Activated CD4-positive, alpha-beta T cell treated with anti-CD3 and anti-CD28 coated beads, Interleukin-2, amount 50 U/mL, for 4 hours (primary cell): ENCODE measurements at regions not wholly inside any gene's neighbourhood (a gene's known extent, or its start where the extent isn't known, plus 50 kb on each side); places are given as distances from the start of the nearest gene placed in this dataset.
"Not testable (repeated sequence)": the region's sequence is repeated elsewhere in the genome, so short reads cannot be mapped to it uniquely, and the experiment has no call there.

Experiments
- DNase-seq, 2 experiments: peaks; one replicate each; pipeline ENCODE4 v3.0.0-alpha.2; 2020

DNA sequence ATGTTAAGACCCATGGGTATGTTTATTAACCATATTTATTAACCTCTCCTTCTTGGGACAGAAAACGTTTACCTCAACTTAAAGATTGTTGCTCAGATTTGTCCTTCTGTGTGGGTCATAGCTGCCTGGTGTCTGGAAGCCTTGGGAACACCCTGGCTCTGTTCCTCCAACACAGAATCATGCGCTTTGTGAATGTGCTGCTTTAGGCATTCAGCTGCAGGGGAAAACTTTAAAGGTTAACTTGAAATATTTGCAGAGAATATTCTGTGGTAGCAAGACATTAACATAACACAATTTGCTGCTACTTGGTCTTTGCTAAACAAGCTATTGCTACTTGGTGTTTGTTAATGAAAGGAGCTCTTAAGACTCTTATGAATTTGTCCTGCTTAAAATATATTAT lies 50.5 kb upstream of the THOC3 start:
- not testable (repeated sequence) for DNase-seq

DNA sequence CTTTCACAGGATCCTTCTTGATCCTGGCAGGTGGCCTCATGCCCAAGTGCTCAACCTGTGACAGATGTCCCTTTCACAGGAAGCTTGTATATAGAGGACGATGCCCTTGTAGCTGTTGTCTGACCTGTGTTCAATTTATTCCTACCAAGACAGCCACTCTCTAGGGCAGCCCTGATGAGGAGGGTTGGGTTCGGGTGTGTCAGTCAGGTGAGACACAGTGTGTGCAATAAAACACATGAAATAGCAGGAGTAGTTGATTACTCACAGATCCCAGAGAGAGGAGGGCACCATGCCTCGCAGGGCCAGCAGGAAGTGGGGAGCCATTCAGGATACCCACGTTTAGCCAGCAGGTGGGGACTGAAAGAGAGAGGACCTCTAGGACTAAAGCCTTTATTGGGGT lies 52.7 kb upstream of the THOC3 start:
- not testable (repeated sequence) for DNase-seq

DNA sequence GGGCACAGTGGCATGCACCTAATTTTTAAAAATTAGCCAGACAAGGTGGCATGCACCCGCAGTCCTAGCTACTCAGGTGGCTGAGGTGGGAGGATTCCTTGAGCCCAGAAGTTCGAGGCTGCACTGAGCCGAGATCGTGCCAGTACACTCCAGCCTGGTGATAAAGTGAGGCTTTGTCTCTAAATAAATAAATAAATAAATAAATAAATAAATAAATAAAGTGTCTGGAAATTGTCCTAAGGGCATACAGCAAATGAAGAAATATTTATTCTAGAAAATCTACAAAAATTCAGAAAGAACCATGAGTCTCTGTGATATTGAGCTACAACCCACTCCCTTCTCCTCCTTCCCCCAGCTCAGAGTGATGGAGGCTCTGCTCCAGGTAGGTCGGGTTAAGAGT lies 55.4 kb upstream of the THOC3 start:
- DNase-seq, result not testable (repeated sequence)

DNA sequence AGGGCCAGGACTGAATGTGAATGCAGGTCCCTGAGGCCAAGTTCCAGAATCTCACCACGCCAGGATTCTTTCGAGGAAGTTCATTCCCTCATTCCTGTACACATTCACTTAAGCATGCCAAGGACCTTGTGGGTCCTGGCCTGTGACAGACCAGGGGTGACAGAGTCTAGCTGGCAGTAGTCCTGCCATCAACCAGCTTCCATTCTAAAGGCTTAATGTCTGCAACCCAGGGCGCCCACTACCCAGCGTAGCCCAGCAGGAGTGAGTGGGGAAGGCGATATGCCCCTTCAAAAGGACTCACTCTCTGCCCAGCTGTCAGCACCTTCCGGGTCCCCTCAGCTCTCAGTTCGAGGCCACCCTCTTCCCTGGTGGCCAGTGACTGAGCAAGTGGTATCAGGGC lies 61.3 kb upstream of the THOC3 start:
- DNase-seq, result not testable (repeated sequence)

DNA sequence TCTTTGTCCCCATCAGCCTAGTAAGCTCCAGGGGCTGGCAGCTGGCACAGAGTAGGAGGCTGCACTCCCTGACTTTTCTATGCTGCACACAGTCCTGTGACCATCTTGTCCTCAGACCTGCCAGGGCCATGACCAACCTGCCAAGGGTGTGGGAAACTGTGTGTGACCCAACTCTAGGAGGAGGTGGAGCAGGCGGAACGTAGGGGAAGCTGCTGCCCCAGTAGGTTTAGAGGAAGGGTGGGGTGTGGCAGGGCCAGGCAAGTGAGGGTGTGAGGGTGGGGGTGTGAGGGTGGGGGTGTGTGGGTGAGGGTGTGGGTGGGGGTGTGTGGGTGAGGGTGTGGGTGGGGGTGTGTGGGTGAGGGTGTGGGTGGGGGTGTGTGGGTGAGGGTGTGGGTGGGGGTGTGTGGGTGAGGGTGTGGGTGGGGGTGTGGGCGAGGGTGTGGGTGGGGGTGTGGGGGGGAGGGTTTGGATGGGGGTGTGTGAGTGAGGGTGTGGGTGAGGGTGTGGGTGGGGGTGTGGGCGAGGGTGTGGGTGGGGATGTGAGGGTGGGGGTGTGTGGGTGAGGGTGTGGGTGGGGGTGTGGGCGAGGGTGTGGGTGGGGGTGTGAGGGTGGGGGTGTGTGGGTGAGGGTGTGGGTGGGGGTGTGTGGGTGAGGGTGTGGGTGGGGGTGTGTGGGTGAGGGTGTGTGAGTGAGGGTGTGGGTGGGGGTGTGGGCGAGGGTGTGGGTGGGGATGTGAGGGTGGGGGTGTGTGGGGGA lies 62.4 kb upstream of the THOC3 start:
- not testable (repeated sequence) for DNase-seq

DNA sequence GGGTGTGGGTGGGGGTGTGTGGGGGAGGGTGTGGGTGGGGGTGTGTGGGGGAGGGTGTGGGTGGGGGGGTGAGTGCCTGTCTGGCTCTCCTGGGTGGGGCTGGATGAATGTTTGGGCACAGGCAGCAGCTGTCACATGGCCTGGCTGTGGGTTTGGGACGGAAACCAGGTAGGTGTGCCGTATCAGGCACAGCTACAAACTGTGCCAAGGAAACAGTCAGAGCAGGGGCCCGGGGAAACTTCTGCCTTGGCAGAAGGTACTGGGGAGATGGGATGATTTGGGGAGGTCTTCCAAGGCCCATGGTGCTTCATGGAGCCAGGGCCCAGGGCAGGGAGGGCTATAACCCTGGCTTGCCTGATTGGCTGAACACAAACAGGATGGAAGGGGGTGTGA lies 63.0 kb upstream of the THOC3 start:
- not testable (repeated sequence) for DNase-seq

DNA sequence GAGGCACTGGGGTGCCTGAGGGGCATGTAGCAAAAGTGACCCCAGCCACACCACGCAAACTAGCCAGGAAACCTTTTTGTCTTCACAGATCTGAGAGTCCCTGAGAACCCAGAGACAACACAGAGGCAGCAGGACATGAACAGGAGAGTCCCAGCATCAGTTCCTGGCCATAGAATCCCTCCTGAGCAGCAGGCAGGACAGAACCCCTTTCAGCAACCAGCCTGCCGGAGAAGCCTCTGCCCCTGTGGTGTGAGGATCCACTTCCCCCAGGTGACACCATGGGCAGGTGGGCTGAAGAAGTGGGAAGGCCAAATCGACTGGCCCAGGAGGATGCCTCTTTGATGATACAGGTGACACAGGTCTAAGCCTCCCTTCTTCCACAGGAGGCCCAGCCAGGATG lies 65.1 kb upstream of the THOC3 start:
- DNase-seq, result not testable (repeated sequence)

DNA sequence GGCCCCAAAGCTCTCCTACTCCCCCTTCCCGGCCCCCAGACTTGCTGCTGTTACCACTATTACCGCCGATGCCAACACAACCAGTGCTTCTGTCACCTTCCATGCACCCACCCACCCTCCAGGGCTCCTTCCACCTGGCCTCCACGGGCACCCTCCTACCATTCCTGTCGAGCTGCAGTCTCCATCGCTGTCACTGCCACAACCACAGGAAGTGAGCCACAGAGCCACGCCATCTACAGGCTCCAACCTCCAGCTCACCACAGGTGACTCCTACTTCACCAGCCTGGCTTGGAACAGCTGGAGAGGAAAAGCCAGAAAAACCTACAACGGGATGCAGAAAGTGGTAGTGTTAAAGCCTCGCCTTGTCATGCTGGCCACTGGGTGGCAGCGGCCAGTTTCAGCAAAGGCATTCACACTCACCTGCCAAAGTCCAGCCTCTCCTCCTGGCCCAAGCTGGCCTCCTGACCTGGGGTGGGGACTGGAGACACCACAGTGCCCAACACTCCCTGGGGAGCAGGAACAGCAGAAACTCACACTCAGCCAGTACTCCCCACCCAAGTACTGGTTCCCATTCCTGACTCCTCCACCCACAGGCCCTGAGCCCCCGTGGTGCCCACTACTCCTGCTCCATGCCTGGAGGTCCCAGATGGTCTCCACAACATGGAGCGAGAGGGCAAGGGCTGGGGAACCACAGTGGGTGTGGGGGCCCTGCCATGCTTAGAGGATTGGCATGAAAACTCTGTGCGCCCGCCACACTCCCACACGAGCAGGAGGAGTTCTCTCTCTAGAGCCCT lies 66.5 kb upstream of the THOC3 start:
- not testable (repeated sequence) for DNase-seq

DNA sequence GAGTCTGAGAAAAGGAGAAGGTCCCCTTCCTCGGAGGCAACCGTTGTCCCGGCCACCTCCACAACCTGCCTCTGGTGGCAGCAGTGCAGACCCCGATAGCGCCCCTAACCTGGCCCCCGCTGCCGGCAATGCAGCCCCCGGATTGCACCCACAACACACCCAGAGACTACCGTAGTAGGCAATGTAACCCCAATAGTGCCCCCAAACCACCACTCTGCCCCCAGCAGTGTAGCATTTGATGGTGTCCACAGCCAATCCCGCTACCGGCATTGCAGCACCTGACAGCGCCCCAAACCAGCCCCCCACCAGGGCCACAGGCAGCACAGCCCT lies 67.1 kb upstream of the THOC3 start:
- DNase-seq, result not testable (repeated sequence)

DNA sequence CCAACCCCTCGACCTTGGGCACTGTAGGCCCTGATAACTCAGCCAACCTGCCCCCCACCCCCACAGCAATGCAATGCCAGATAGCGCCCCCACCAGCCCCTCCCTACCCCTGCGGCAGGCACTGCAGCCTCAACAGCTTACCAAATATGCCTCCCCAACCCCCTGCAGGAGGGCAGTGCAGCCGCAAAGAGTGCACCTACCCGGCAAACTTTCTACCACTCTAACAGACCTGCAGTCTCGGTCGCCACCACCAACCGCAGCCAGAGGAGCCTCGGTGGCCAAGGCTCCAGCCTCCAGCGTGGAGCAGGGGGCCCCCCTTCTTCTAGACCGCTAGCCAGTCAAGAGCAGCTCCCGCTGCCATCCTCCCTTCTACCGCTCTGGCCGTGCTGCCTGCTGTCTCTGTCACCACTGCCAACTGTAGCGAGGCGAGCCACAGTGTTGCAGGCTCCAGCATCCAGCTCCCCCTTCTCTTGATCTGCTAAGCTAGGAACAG lies 67.7 kb upstream of the THOC3 start:
- DNase-seq, result not testable (repeated sequence)

DNA sequence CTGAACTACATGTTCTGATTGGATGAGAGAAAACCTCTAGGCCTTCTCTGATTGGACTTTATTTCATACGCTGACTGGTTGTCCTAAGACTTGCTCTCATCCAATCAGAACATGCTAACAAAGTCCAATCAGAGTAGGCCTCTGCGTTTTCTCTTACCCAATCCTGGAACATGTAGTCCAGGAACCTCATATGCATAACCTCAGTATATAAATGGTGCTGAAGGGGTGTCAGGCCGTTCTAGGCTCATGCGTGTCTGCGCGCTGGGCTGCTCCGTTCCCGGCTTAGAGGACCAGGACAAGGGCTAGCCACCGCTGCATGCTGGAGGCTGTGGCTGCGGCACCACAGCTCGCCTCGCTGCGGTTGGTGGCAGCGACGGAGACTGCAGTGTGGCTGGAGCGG lies 68.3 kb upstream of the THOC3 start:
- not testable (repeated sequence) for DNase-seq

DNA sequence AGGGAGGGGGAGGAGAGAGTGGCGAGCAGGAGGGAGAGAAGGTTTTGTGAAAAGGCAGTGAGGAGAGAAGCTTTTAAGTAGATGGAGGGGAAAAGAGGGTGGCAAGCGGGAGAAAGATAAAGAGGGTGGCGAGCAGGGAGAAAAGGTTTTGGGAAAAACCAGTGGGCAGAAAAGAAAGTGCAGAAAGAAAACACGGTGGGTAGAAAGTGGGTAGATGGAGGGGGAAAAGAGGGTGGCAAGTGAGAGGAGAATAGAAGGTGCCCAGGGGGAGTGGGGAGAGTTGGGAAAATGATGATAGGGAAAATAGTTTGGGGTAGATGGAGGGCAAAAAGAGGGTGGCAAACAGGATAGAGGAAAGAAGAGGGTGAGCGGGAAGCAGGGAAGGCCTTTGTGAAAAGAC lies 69.1 kb upstream of the THOC3 start:
- DNase-seq, result not testable (repeated sequence)

DNA sequence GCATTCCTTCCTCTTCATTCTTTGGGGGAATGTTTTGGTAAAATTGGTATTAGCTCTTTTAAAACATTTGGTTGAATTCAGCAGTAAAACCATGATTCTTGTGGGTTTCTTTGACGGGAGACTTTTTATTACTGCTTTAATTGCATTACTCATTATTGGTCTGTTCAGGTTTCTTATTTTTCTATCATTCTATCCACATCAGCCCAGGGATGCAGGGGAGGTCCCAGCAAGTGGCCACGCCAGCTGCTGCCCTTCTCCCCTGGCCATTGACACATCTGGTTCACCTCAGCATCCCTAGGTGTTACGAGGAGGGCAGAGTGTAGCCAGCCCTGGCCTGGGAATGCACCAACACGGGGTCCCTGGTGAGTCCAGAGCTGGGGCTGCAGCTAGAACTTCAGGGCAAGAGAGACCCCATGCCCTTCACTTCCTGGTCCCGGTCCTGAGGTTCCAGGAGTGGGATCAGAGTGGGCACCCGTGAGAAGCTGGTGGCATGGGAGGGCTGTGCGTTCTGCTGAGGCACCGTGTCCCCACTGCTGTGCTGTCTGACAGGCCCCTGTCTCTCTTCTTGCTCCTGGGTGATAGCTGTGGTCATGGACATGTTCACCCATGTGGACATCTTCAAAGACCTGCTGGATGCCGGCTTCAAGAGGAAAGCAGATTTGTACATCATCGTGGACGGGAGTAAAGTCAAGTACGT lies 72.1 kb upstream of the THOC3 start:
- DNase-seq, result not testable (repeated sequence)

DNA sequence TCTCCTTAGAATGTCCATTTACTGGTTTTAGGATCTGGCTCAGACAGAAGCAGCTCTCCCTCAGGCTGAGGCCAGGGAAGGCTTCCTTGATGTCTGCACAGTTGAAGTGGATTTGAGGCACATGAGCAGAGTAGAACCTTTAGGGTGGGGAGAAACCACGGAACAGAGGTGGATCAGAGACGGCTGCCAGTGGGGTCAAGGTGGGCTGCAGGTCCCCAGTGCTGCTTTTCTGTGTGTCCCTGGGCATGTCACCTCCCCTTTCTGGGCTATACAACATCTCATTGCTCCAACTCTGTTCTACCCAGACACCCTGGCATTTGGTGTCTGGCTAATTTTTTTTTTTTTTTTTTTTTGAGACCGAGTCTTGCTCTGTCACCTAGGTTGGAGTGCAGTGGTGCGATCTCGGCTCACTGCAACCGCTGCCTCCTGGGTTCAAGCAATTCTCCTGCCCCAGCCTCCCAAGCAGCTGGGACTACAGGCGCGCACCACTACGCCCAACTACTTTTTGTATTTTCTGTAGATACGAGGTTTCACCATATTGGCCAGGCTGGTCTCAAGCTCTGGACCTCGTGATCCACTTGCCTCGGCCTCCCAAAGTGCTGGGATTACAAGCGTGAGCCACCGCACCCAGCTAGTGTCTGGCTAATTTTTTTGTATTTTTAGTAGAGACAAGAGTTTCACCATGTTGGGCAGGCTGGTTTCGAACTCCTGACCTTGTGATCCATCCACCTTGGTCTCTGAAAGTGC lies 73.3 kb upstream of the THOC3 start:
- DNase-seq, result not testable (repeated sequence)

DNA sequence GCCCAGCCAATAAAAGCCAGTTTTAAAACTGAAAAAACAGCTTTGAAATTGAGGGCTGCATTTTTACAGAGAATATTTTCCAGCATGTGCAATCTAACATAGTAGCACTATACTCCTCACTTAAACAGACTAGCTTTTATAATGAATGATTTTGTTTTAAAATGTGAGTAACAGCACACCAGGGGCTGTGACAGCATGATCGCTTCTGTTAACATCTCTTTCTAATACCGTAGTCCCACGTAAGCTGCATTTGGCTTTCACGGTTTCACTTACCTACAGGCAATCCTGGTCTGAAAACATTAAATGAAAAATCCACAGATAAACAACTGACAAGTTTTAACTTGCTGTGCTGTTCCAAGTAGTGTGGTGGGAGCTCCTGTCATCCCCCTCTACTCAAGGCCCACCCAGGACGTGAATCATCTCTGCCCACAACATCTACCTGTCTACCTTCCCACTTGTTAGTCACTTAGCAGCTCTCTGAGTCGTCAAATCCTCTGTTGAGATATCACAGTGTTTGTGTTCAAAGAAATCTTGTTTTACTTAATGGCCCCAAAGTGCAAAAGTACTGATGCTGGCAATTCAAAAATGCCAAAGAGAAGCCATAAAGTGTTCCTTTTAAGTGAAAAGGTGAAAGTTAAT lies 74.0 kb upstream of the THOC3 start:
- peak; percentile 41 to 53 for DNase-seq

DNA sequence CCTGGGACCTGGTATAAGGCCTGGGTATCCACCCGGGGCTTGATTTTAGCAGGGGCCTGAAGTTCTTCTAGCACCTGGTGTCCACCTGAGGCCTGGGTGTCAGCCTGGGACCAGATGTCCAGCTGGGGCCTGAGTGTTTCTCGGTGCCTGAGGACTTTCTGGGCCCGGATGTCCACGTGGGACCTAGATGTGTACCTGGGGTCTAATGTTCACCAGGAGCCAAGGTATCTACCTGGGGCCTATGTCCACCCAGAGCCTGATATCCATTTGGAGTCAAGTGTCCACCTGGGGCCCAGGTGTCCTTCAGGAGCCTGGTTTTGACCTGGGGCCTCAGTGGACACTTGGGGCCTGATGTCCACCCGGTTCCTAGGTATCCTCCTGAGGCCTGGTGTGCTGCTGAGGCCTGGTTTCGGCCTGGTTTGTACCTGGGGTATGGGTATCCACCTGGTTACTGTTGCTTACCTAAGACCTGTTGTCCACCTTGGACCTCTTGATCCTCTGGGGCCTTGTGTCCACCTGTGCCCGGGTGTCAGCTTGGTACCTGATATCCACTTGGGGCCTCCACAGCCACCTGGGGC lies 75.2 kb upstream of the THOC3 start:
- DNase-seq, result not testable (repeated sequence)

DNA sequence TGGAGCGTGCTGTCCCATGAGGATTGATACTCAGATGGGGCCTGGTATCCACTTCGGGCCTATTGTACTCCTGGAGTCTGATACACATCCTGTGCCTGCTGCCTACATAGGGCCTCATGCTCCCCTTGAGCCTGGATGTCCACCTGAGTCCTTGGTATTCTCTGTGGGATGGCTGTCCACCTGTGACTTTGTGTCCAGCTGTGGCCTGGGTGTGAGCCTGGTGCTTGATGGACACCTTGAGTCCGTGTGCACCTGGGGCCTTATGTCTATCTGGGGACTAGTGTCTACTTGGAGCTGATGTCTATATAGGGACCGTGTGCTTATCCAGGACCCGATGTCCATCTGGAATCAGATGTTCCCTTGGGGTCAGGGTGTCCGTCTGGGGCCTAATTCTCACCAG lies 75.9 kb upstream of the THOC3 start:
- not testable (repeated sequence) for DNase-seq

DNA sequence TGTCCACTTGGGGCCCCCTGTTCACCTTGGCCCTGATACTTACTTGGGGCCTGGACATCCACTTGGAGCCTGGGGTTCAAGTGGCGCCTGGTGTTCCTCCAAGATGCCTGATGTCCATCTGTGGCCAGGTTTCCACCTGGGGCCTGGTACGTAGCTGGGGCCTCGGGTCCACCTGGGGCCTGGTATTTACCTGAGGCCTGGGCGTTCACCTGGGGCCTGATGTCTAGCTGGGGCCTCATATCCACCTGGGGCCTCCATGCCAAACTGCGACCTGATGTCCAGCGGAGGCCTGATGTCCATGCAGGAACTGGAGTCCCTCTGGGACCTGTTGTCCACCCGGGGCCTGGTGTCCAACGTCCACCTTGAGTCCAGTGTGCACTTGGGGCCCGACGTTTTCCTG lies 76.3 kb upstream of the THOC3 start:
- not testable (repeated sequence) for DNase-seq

DNA sequence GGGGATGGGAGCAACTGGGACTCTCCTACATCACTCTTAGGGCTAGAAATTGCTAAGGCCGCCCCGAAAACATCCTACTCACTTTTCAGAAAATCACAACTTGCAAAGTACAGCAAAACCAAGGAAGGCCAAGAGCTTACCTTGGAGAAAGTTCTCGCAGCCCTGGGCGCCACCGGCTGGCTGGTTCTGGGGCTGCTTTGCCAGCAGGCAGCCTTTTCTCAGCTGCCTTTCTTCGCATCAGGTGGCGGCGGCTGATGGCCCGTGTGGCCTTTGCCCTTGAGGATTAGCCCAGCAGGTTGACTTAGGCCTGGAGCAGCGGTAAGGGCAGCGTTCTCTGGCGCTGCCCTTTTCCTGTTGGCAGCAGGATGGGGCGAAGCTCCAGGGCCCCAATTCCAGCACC lies 77.3 kb upstream of the THOC3 start:
- DNase-seq, result peak in 1 of 2 experiments; percentile 23

DNA sequence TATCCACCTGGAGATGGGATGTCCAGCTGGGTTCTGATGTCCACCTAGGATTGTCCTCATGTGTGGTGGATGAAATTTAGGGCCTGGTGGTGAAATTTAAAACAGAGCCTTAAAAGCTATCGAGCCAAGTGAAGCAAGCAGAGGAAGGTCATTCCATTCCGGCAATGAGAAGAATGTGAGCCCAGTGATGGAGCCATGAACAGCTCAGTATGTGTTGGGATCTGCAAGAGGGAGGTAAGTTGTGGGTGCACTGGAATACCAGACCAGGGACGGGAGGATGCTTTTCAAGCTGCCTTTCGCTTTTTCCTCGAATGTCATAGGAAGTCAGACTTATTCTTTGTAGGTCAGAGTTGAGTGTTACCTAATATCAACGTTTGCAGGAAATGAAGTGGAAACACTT lies 80.6 kb upstream of the THOC3 start:
- DNase-seq, result not testable (repeated sequence)

DNA sequence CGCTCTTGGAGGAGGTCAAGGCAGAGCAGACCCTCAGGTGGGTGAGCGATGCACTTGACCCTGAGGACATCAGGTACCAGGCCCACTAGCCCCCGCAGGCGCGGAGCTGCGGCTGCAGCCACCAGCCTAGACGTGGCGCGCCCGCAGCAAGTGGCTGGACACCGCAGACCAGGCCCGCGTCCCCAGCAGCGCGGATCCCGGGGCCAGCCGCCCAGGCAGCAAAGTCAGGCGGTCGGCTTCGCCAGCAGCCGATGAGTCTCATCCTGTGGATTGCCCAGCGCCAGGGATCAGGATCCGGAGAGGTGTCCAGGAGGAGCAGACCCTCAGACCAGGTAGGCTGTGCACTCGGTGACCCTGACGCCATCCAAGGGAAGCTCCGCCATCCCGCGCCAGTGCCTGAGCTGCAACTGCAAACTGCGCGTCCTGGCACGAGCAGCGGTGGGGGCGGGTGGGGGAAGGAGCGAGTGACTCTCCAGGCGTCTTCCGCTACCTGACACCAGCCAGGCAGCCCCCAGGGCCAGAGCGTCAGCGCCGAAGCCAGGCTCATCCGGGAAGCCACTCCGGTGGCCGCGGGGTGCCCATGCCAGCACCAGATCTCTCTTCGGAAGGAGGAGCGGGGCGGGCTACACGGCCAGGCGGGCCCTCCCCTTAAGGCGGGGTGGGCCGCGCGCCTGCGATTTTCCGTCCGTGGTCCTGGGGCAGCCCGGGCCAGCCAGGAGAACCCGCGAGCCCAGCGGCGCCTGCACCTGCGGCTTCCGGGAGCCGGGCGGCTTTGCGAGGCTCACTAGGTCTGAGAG lies 92.6 kb upstream of the THOC3 start:
- DNase-seq, result not testable (repeated sequence)
